ENCODE measurements at regions not wholly inside any gene's neighbourhood (a gene's known extent, or its start where the extent isn't known, plus 50 kb on each side); places are given as distances from the start of the nearest gene placed in this dataset.

DNA sequence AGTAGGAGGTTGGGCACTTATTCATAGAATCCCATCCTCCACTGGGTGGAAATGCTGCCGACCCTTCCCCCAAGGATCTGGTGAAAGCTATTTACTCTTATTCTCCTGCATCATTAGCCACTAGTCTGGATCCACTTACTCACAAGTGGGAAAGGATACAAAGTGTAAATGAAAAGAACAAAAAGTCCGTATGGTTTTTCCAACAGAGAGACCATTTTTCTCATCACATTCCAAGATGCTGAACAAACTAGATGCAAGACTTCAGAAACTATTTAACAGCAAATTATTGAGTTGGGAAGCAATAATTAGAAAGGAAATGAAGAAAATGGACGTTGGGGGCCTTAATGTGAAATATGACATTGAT is 242.4 kb upstream of the GLI3 start:
- H3K36me3 ChIP-seq (ENCODE audit: low read depth) = no peaks in the 10 kb centered on the region
- no peak overlapping the region for H3K4me3 ChIP-seq (ENCODE audit: severe bottlenecking)

DNA sequence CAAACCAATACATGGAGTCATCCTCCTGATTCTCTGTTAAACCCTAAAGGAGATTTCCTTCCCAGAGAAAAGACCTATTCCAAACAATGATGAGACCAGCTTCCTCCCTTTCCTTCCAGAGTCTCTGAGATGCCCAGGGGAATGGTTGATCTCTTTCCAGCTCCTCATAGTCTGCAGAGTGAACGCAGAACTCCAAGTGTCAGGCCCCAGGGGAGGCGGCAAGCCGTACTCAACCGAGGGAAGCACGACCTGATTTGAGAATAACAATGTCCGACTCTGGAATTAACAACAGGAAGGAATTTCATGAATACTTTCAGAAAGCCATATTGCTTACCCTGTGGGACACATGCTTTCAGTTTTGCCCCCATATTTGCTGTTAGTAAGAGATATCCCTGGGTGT is 241.7 kb upstream of the GLI3 start:
- TF ChIP-seq, protein P1, sequence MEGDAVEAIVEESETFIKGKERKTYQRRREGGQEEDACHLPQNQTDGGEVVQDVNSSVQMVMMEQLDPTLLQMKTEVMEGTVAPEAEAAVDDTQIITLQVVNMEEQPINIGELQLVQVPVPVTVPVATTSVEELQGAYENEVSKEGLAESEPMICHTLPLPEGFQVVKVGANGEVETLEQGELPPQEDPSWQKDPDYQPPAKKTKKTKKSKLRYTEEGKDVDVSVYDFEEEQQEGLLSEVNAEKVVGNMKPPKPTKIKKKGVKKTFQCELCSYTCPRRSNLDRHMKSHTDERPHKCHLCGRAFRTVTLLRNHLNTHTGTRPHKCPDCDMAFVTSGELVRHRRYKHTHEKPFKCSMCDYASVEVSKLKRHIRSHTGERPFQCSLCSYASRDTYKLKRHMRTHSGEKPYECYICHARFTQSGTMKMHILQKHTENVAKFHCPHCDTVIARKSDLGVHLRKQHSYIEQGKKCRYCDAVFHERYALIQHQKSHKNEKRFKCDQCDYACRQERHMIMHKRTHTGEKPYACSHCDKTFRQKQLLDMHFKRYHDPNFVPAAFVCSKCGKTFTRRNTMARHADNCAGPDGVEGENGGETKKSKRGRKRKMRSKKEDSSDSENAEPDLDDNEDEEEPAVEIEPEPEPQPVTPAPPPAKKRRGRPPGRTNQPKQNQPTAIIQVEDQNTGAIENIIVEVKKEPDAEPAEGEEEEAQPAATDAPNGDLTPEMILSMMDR (IDR thresholded peaks at IDR 0.05; ENCODE audit: poor library complexity, severe bottlenecking) = no peak
- no peak overlapping the region for H3K27ac ChIP-seq (ENCODE audit: poor library complexity, severe bottlenecking)

More for the DNA sequence above, 242.4 kb upstream of the GLI3 start:
- Histone ChIP-seq H3K27ac (ENCODE audit: poor library complexity, severe bottlenecking) (peak overlapping the region; percentile 29), H3K9me3 (ENCODE audit: severe bottlenecking) (no peaks in the 10 kb centered on the region), H3K27me3 (ENCODE audit: insufficient read depth, poor library complexity, severe bottlenecking) (no peaks in the 10 kb centered on the region), H3K4me1 (ENCODE audit: insufficient read depth, poor library complexity, severe bottlenecking) (peaks cover 15% of the 10 kb centered on the region)
- DNase-seq (ENCODE audit: low spot score) (no peak), ATAC-seq (ENCODE audit: low read depth) (no peak)
- TF ChIP-seq, protein P1 (IDR thresholded peaks at IDR 0.05; ENCODE audit: poor library complexity, severe bottlenecking) = no peak

DNA sequence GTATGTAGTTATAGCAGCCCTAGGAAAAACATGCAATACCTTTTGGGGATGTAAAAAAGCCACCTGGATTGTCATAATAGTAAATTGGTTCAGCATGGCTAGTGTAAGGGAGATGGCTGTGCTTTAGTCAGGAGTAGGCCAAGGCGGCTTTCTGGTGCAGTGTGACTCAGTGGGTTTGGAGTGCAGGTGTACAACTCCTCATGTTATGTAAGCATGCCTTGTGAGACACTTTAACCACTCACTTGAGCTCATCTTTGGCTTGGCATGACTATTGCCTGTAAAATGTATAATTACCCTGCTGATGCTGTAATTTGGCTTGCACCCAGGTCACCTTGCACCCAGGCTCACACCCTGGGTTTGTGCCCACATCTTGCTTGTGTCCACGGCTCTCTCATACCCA is 239.2 kb upstream of the GLI3 start:
- H3K4me1 ChIP-seq (ENCODE audit: insufficient read depth, poor library complexity, severe bottlenecking) = peaks cover 15% of the 10 kb centered on the region
- H3K36me3 ChIP-seq (ENCODE audit: low read depth) = no peaks in the 10 kb centered on the region
- no peak overlapping the region for H3K27ac ChIP-seq (ENCODE audit: poor library complexity, severe bottlenecking)
- H3K4me3 ChIP-seq (ENCODE audit: severe bottlenecking) = no peak overlapping the region
- DNase-seq (ENCODE audit: low spot score) (no peak), ATAC-seq (ENCODE audit: low read depth) (no peak)
- H3K9me3 ChIP-seq (ENCODE audit: severe bottlenecking) = no peaks in the 10 kb centered on the region
- TF ChIP-seq, protein P1 (IDR thresholded peaks at IDR 0.05; ENCODE audit: poor library complexity, severe bottlenecking) = no peak
- no peaks in the 10 kb centered on the region for H3K27me3 ChIP-seq (ENCODE audit: insufficient read depth, poor library complexity, severe bottlenecking)

More for the DNA sequence above, 241.7 kb upstream of the GLI3 start:
- no peak for DNase-seq (ENCODE audit: low spot score)
- Histone ChIP-seq H3K4me3 (ENCODE audit: severe bottlenecking) (no peak overlapping the region), H3K36me3 (ENCODE audit: low read depth) (no peaks in the 10 kb centered on the region), H3K9me3 (ENCODE audit: severe bottlenecking) (no peaks in the 10 kb centered on the region), H3K4me1 (ENCODE audit: insufficient read depth, poor library complexity, severe bottlenecking) (peaks cover 15% of the 10 kb centered on the region), H3K27me3 (ENCODE audit: insufficient read depth, poor library complexity, severe bottlenecking) (no peaks in the 10 kb centered on the region)
- no peak for ATAC-seq (ENCODE audit: low read depth)

DNA sequence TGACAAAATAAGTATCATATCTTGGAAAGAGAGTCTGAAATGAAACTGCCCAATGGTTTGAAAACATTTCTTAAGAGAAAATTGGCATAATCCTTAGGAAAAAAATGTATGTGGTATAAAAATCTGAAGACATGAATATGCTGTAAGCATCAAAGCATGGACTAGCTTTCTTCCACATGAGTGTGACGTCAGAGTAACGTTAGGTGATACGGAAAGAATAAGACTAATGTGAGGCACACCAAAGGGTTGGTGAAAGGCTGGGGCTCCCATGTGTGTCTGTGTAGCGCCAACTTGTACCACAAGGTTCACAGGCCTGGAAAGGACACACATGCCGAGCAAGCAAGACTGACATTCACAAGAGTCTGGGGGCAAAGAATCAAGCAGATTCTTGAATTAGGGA is 238.1 kb upstream of the GLI3 start:
- no peaks in the 10 kb centered on the region for H3K36me3 ChIP-seq (ENCODE audit: low read depth)
- TF ChIP-seq, protein P1 (IDR thresholded peaks at IDR 0.05; ENCODE audit: poor library complexity, severe bottlenecking) = no peak
- no peak overlapping the region for H3K4me3 ChIP-seq (ENCODE audit: severe bottlenecking)
- H3K4me1 ChIP-seq (ENCODE audit: insufficient read depth, poor library complexity, severe bottlenecking) = peaks cover 8% of the 10 kb centered on the region
- H3K27me3 ChIP-seq (ENCODE audit: insufficient read depth, poor library complexity, severe bottlenecking) = no peaks in the 10 kb centered on the region
- ATAC-seq (ENCODE audit: low read depth) = no peak
- H3K27ac ChIP-seq (ENCODE audit: poor library complexity, severe bottlenecking) = no peak overlapping the region
- H3K9me3 ChIP-seq (ENCODE audit: severe bottlenecking) = no peaks in the 10 kb centered on the region
- DNase-seq (ENCODE audit: low spot score) = no peak

DNA sequence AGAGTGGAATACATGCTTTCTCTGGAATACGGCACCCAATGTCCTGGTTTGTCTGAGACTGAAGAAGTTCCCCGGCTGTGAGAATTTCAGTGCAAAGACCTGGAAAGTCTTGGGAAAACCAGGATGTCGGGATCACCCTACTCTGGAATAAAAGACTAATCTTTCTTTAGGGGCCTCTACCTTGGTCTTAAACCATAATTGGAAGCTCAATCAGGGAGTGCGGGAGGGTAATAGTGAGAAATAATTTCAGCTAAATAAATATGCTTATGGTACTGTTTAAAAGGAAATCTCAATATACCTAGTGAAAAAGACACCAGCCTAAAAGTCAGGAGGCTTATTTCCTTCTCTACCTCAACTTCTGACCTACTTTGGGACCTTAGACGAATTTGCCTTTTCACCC is 236.1 kb upstream of the GLI3 start:
- Histone ChIP-seq H3K36me3 (ENCODE audit: low read depth) (no peaks in the 10 kb centered on the region), H3K27ac (ENCODE audit: poor library complexity, severe bottlenecking) (no peak overlapping the region), H3K4me1 (ENCODE audit: insufficient read depth, poor library complexity, severe bottlenecking) (no peaks in the 10 kb centered on the region), H3K4me3 (ENCODE audit: severe bottlenecking) (no peak overlapping the region), H3K9me3 (ENCODE audit: severe bottlenecking) (no peaks in the 10 kb centered on the region), H3K27me3 (ENCODE audit: insufficient read depth, poor library complexity, severe bottlenecking) (no peaks in the 10 kb centered on the region)
- TF ChIP-seq, protein P1 (IDR thresholded peaks at IDR 0.05; ENCODE audit: poor library complexity, severe bottlenecking) = no peak
- DNase-seq (ENCODE audit: low spot score) (no peak), ATAC-seq (ENCODE audit: low read depth) (no peak)

Measured in RWPE2 (cell line).